T47D (cell line): ENCODE measurements at regions not wholly inside any gene's neighbourhood (a gene's known extent, or its start where the extent isn't known, plus 50 kb on each side); places are given as distances from the start of the nearest gene placed in this dataset.

Source experiments
- DNase-seq, 2 experiments: peaks; one replicate each; pipeline versions ENCODE4 v3.0.0 to v3.0.0-alpha.2; 2011 to 2012; ENCODE audit warnings: low read depth in 1 of 2, low spot score in 1 of 2
- JUND ChIP-seq: IDR thresholded peaks from 2 replicates; pipeline ENCODE4 v1.6.1; 2012; ENCODE audit warnings: low read depth
- in situ Hi-C: cut with HindIII; loops from 2 replicates; pipeline ENCODE4 v1.10.0; 2016; ENCODE audit warnings: low sequenced_read_pairs, low pct_unique_long_range_greater_than_20kb

- no peak for DNase-seq
- no peak for TF ChIP-seq JUND
- in situ Hi-C loops = no loop called here
Measured at GRCh38 chr1:177825276-177825901, 144.5 kb downstream of the SEC16B start.

- in situ Hi-C loops = no loop called here
- no peak for DNase-seq
- TF ChIP-seq JUND = no peak
Measured at GRCh38 chr1:177824508-177824982, 145.3 kb downstream of the SEC16B start.

- no peak for DNase-seq
- in situ Hi-C loops = no loop called here
- no peak for TF ChIP-seq JUND
Measured at GRCh38 chr1:177820213-177820612, 149.6 kb downstream of the SEC16B start.

GRCh38 chr1:177817937-177818875 is 151.7 kb downstream of the SEC16B start:
- in situ Hi-C loops = no loop called here
- no peak for DNase-seq
- no peak for TF ChIP-seq JUND

- DNase-seq = no peak
- in situ Hi-C loops = no loop called here
- no peak for TF ChIP-seq JUND
Measured at GRCh38 chr1:177812650-177813049, 157.2 kb downstream of the SEC16B start.

GRCh38 chr1:177812144-177812543 is 157.7 kb downstream of the SEC16B start:
- in situ Hi-C loops = no loop called here
- DNase-seq = no peak
- TF ChIP-seq JUND = no peak

- TF ChIP-seq JUND = no peak
- in situ Hi-C loops = no loop called here
Measured at GRCh38 chr1:177811429-177811828, 158.4 kb downstream of the SEC16B start.

GRCh38 chr1:177809819-177810218 is 160.0 kb downstream of the SEC16B start:
- in situ Hi-C loops = no loop called here
- TF ChIP-seq JUND = no peak
- no peak for DNase-seq

More at GRCh38 chr1:177811429-177811828, 158.4 kb downstream of the SEC16B start:
- no peak for DNase-seq

- DNase-seq = no peak
- in situ Hi-C loops = no loop called here
- no peak for TF ChIP-seq JUND
Measured at GRCh38 chr1:177802304-177802703, 167.6 kb downstream of the SEC16B start.

GRCh38 chr1:177801790-177802189 is 168.1 kb downstream of the SEC16B start:
- TF ChIP-seq JUND = no peak
- DNase-seq = no peak
- in situ Hi-C loops = no loop called here

GRCh38 chr1:177800400-177801088 is 169.3 kb downstream of the SEC16B start:
- in situ Hi-C loops = no loop called here
- no peak for TF ChIP-seq JUND
- no peak for DNase-seq

- DNase-seq = no peak
- in situ Hi-C loops = no loop called here
- TF ChIP-seq JUND = no peak
Measured at GRCh38 chr1:177799746-177800145, 170.1 kb downstream of the SEC16B start.
